IgD-negative memory B cell (primary cell): ENCODE measurements at regions not wholly inside any gene's neighbourhood (a gene's known extent, or its start where the extent isn't known, plus 50 kb on each side); places are given as distances from the start of the nearest gene placed in this dataset.

ENCODE experiments used
- H3K27ac Mint-ChIP-seq, 3 donors: one replicate each; pipeline ENCODE4 v1.8.0; 2020 to 2022; ENCODE audit warnings: mild to moderate bottlenecking in 3 of 3, mixed read lengths in 3 of 3, moderate library complexity in 1 of 3
- H3K27me3 Mint-ChIP-seq: one replicate; pipeline ENCODE4 v1.8.0; 2021; ENCODE audit warnings: mixed read lengths
- H3K36me3 Mint-ChIP-seq: one replicate; pipeline ENCODE4 v1.8.0; 2020; ENCODE audit warnings: mild to moderate bottlenecking, mixed read lengths
- H3K4me1 Mint-ChIP-seq, 3 donors: one replicate each; pipeline ENCODE4 v1.8.0; 2020 to 2022; ENCODE audit warnings: mixed read lengths in 3 of 3, mild to moderate bottlenecking in 1 of 3
- H3K4me3 Mint-ChIP-seq, 4 donors: one replicate each; pipeline ENCODE4 v1.8.0; 2020 to 2022; ENCODE audit warnings: mild to moderate bottlenecking in 4 of 4, mixed read lengths in 4 of 4, moderate library complexity in 3 of 4
- H3K9me3 Mint-ChIP-seq, 3 donors: one replicate each; pipeline ENCODE4 v1.8.0; 2020 to 2021; ENCODE audit warnings: mixed read lengths in 3 of 3, mild to moderate bottlenecking in 1 of 3

DNA sequence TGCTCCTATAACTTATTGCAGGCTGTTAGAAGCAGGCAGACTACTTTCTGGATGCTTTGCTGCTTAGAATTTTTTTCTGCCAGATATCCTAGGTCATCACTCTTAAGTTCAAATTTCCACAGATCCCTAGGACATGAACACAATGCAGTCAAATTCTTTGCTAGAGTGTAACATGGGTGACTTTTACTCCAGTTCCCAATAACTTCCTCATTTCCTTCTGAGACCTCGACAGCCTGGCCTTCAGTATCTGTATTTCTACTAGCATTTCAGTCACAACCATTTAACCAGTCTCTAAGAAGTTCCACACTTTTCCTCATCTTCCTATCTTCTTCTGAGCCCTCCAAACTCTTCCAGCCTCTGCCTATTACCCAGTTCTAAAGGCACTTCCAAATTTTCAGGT lies 60.4 kb upstream of the ZBED5 start:
- Mint-ChIP-seq H3K9me3 (peaks cover 4 to 11% (median 9%) of the 10 kb centered on the region in 3 donors), H3K36me3 (peaks cover 2% of the 10 kb centered on the region), H3K4me1 (peaks cover 0 to 4% (median 0%) of the 10 kb centered on the region in 3 donors), H3K4me3 (no peak overlapping the region), H3K27me3 (peaks cover 1% of the 10 kb centered on the region), H3K27ac (no peak overlapping the region)

DNA sequence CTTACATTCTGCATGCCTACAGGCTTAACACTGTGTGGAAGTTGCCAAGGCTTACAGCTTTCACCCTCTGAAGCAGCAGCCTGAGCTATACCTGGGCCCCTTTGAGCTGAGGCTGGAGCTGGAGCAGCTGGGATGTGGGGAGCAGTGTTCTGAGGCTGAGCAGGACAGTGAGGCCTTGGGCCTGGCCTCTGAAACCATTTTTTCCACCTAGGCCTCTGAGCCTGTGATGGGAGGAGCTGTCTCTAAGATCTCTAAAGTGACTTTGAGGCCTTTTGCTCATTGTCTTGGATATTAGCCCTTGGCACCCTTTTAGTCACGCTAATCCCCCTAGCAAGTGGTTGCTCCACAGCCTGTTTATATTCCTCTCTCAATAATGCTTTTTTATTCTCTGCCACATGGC lies 59.9 kb upstream of the ZBED5 start:
- peaks cover 4 to 11% (median 9%) of the 10 kb centered on the region in 3 donors for H3K9me3 Mint-ChIP-seq
- peaks cover 1% of the 10 kb centered on the region for H3K27me3 Mint-ChIP-seq
- H3K27ac Mint-ChIP-seq: no peak overlapping the region
- H3K4me1 Mint-ChIP-seq: peaks cover 0 to 4% (median 0%) of the 10 kb centered on the region in 3 donors
- peaks cover 2% of the 10 kb centered on the region for H3K36me3 Mint-ChIP-seq
- H3K4me3 Mint-ChIP-seq: no peak overlapping the region

DNA sequence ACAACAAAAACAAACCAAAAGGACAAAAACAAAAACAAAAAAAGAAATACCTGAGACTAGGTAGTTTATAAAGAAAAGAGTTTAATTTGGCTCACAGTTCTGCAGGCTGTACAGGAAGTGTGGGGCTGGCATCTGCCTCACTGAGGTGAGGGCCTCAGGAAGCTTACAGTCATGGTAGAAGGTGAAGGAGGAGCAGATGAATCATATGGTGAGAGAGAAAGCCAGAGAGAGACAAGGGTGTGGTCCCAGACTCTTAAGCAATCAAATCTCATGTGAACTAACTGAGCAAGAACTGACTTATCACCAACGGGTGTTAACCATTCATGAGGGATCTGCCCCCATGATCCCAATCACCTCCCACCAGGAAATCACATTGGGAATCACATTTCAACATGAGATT lies 58.8 kb upstream of the ZBED5 start:
- peaks cover 4 to 11% (median 9%) of the 10 kb centered on the region in 3 donors for H3K9me3 Mint-ChIP-seq
- no peak overlapping the region for H3K27ac Mint-ChIP-seq
- H3K27me3 Mint-ChIP-seq: peaks cover 1% of the 10 kb centered on the region
- H3K4me1 Mint-ChIP-seq: peaks cover 0 to 4% (median 0%) of the 10 kb centered on the region in 3 donors
- H3K36me3 Mint-ChIP-seq: peaks cover 2% of the 10 kb centered on the region
- H3K4me3 Mint-ChIP-seq: no peak overlapping the region

DNA sequence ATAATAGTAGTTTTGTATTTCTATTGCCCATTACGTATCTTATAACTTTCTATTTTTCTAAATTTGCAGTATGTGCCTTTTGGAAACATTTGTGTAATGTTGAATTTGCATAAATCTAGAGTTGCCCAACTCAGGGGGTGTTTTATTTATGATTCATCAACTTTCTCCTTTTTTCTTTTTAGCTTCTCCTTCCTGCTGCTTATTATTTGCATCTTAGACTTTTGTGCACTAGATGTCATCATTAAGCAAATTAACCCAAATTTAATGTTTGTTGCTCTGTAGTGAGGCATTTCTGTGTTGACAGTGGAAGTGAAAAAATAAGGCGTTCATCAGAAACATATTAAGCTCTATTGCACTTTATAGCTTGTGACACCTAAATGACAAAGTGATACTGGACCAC lies 56.2 kb upstream of the ZBED5 start:
- peaks cover 4 to 11% (median 9%) of the 10 kb centered on the region in 3 donors for H3K9me3 Mint-ChIP-seq
- H3K27ac Mint-ChIP-seq: no peak overlapping the region
- peaks cover 3% of the 10 kb centered on the region for H3K27me3 Mint-ChIP-seq
- no peak overlapping the region for H3K4me3 Mint-ChIP-seq
- H3K4me1 Mint-ChIP-seq: peaks cover 0 to 4% (median 0%) of the 10 kb centered on the region in 3 donors
- H3K36me3 Mint-ChIP-seq: peaks cover 2% of the 10 kb centered on the region

DNA sequence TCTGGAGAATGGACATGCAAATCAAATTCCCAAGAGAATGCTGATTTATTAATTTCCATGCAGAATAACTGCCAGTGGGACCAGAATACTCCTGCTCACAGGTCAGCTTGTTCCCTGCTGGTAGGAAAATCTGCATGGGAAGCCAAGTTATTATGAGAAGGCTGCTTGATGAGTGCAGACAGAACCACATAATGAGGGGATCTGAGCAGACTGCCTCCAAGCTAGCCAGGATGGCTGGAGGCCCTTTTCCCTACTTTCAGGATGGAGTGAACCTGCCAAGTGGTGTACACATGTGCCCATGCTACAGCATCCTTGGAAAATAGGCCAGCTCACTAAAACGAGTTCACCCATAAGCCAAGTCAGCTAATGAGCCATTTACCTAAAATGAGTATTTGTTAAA lies 55.2 kb upstream of the ZBED5 start:
- H3K27me3 Mint-ChIP-seq: peaks cover 5% of the 10 kb centered on the region
- H3K4me1 Mint-ChIP-seq: peaks cover 0 to 4% (median 0%) of the 10 kb centered on the region in 3 donors
- H3K36me3 Mint-ChIP-seq: no peaks in the 10 kb centered on the region
- no peak overlapping the region for H3K27ac Mint-ChIP-seq
- no peak overlapping the region for H3K4me3 Mint-ChIP-seq
- H3K9me3 Mint-ChIP-seq: peaks cover 2 to 6% (median 3%) of the 10 kb centered on the region in 3 donors

DNA sequence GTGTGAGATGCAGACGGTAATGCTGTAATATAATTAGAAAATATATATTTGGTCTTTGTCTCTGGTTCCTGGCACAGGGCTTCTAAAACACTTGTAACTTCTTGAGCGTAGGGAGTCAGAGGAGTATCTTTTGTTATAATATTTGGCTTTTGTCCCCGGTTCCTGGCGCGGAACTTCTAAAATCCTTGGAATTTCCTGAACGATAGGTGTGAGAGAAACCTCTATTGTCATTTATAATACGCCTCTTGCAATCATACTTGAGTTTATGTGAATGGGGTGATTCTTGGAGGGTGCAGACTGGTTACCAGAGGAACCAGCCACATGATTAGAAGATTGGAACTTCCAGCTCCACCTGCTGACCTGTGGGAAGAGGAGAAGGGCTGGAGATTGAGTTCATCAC lies 54.1 kb upstream of the ZBED5 start:
- Mint-ChIP-seq H3K27me3 (peaks cover 5% of the 10 kb centered on the region), H3K4me1 (peaks cover 0 to 4% (median 0%) of the 10 kb centered on the region in 3 donors), H3K9me3 (peaks cover 0 to 3% (median 0%) of the 10 kb centered on the region in 3 donors), H3K36me3 (no peaks in the 10 kb centered on the region), H3K4me3 (no peak overlapping the region), H3K27ac (peak overlapping the region in 1 of 3 donors; percentile 5)

DNA sequence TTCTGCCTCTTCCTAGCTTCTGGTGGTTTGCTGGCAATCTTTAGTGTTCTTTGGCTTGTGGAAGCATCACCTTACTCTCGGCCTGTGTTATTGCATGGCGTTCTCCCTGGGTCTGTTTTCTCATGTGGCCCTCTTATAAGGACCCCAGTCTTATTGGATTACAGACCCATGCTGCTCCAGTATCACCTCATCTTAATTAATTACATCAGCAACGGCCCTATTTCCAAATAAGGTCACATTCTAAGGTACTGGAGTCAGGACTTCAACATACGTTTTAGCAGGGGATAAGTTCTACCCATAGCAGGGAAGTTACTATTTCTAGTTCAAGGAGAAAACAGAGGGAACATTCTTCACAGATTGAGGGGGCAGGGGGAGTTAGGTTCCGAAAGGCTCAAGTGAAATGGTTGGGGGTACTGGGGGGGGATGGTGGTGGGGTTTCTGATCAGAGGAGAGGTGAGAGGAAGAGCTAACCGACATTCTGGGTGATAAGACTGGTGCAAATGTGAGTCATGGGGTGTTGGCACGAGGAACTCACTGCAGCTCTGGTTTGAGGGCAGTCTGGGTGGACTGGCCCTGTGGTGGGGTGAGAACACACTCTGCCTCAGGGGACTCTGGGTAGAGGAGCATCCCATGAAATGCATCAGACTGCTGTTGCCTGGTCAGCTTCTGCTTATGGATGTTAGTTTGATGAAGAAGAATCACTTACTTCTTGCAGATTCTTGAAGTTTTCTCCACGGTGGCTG lies 51.5 kb upstream of the ZBED5 start:
- H3K36me3 Mint-ChIP-seq: no peaks in the 10 kb centered on the region
- no peaks in the 10 kb centered on the region for H3K9me3 Mint-ChIP-seq
- peaks cover 11% of the 10 kb centered on the region for H3K27me3 Mint-ChIP-seq
- H3K27ac Mint-ChIP-seq: no peak overlapping the region
- no peak overlapping the region for H3K4me3 Mint-ChIP-seq
- H3K4me1 Mint-ChIP-seq: peaks cover 0 to 4% (median 0%) of the 10 kb centered on the region in 3 donors

DNA sequence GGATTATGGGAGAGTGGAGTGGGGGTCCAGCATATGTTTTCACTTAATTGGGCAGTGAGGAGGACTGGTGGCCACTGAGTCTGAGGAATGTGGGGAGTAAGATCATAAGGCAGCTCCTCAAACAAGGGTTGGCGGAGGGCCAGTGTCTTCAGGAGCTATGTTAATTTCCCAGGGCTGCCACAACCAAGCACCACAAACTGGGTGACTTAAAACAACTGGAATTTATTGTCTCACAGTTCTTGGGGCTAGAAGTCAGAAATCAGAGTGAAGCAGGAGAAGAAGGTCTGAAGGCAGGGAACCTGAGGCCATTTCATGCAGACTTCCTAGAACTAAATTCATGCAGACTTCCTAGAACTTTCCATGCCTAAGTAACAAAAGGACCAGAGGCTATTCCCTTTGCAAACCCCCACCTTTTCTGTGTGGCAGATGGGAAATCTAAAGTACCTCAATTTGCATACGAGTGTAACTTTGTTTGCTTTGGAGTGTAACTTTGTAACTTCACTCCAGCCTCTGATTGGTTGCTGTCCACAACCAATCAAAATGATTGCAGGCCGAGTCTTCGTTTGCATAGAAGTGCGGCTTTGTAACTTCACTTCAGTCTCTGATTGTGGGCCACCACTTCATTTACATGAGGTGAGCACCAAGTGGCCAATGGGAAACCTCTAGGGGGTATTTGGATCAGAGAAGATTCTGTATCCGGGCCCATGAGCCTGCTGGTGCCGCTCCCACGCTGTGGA lies 50.5 kb upstream of the ZBED5 start:
- H3K4me1 Mint-ChIP-seq: no peaks in the 10 kb centered on the region
- H3K36me3 Mint-ChIP-seq: no peaks in the 10 kb centered on the region
- no peaks in the 10 kb centered on the region for H3K9me3 Mint-ChIP-seq
- no peak overlapping the region for H3K4me3 Mint-ChIP-seq
- peaks cover 10% of the 10 kb centered on the region for H3K27me3 Mint-ChIP-seq
- H3K27ac Mint-ChIP-seq: no peak overlapping the region
